Epidermal melanocyte (primary cell): ENCODE measurements at regions not wholly inside any gene's neighbourhood (a gene's known extent, or its start where the extent isn't known, plus 50 kb on each side); places are given as distances from the start of the nearest gene placed in this dataset.

Source experiments
- DNase-seq: peaks from one replicate; pipeline ENCODE4 v3.0.0; 2011; ENCODE audit warnings: low spot score; ENCODE audit not compliant: insufficient read length

DNA sequence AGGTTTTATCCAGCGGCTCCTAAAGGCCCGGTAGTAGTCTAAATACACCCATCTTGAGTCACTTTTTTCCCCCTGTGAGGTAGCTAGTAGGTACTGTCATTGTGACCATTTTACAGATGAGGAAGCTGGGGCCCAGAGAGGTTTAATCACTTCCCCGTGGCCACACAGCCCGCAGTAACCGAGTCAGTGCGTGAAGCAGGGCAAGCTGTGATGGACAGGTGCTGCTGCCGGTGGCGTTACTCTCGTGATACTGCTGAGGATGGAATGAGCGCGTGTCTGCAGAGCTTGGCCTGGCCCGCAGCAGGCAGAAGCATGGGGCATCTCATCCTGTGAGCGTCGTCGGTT, 226.3 kb upstream of the CIBAR2 start:
- DNase-seq = no peak

DNA sequence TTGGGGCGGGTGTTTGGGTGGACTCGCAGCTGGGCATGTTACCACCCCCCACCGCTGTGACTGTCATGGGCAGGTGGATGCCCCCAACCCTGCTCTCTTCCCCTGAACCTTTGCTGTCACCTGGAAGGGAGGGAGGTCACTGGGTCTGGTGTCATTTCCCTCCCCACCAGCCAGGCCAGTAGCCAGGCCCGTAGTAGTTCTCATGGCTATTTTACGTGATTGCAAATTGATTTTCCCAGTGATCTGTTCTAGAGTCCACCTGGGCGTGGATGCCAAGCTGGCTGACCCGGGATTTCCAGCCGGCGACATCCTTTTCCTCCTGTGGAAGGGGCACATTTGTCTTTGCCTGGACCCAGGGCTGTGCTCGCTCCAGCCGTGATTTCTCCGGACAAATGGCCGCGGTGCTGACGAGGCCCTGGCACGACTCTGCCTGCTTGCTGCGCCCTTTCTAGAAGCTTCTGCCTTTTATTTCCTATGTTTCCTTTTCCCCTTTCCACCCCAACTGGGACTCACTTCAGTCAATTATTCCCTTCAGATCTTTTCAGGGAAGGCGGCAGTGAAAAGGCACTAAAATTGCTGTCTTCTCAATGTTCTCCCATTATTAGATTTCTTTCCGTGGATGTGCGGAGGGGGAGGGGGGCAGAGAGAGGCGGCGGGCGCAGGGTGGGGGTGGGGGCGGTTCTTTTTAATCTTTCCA, 226.9 kb upstream of the CIBAR2 start:
- DNase-seq = no peak

DNA sequence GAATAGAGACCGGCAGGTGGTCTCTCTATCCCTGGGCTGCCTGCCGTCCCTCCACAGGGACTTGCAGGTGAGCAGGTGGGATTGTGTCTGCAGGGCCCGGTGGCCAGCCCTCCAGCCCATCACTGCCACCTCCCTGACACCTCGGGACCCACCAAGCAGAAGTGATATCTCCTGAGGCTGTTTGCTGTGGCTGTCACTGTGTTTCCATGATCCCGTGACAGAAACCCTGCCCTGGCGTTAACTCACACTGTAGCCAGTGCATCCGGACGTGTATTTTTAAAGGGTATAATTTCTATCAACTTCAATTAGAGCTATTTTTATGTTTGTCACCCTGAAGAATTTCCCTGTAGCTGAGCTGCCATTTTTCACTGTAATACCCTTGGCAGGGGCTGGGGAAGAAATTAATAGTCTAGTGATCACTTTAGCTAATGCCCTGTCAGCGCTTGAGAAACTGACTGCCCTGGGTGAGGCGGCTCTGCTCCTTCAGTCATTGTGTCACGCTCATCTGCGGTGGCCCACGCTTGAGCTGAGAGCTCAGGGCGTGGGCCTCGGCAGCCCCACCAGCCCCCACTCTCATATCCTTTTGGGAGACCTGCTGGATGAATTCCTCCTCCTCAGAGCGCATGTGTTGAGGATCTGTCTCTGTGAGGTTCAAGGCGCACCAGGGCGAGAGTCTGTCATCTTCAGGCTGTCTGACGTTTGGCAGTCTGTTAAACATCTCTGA, 229.9 kb upstream of the CIBAR2 start:
- no peak for DNase-seq

DNA sequence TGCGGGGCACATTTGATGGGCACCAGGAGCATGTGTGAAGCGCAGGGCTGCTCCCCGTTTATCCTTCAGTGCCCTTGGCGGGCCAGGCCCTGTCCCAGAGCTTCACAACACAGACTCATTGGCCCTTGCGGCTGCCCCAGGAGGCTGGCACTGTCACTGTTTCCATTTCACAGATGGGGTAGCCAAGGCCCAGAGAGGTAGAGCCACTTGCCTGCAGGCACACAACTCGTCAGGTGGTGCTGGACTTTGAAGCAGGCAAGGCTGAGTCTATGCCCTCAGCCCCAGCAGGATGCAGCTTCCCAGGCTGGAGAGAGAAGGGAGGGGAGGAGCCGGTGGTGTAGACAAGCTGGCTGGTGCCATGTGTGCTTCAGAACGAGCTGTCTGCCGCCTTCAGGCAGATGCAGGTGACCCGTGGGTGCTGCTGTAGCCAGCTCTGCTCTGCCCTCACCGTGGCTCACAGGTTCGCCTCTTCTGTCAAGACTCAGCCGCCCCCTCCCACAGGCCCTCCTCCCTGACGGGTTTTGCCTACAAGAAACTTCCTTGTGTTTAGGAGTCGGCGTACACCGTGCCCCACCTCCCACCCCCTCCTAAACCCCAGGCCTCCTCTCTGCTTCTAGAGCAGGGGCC, 232.3 kb upstream of the CIBAR2 start:
- DNase-seq = no peak

DNA sequence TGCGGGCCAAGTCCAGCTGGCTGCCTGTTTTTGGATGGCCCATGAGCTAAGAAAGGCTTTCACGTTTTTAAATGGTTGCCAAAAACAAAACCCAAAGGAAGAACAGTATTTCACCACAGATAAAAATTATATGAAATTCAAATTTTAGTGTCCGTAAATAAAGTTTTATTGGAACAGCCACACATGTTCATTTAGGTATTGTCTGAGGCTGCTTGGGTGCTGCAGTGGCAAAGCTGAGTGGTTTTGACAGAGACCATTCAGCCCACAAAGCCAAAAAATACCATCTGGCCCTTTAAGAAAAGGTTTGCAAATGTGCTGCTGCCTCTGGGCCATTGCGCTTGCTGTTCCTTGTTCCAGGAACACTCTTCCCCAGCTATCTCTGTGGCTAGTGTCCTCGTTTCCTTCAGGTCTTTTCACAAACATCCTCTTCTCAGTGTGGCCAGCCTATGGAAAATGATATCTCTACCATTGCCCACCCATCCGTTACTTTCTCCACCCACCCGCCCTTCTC, 232.9 kb upstream of the CIBAR2 start:
- DNase-seq = no peak

DNA sequence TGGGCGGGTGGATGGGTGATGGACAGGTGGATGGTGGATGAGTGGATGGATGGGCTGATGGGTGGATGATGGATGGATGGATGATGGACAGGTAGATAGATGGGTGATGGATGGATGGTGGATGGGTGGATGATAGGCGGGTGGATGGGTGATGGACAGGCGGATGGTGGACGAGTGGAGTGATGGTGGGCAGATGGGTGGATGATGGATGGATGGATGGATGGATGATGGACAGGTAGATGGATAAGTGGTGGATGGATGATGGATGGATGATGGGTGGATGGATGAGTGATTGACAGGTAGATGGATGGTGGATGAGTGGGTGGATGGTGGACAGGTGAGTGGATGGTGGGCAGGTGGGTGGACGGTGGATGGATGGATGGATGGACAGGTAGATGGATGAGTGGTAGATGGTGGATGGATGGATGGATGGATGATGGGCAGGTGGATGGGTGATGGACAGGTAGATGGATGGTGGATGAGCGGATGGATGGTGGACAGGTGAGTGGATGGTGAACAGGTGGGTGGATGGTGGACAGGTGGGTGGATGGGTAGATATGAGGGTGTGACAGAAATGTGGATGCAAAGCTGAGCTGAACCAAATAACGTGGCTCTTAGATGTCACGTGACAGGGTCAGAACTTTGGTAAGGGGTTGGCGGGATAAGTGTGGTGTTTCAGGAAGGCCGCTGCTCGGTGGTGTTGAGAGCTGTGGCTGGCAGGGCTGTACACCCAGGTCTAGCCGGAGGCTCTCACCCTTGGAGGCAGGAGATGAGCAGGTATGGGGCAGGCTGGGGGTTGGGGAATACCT, 234.3 kb upstream of the CIBAR2 start:
- DNase-seq = no peak

DNA sequence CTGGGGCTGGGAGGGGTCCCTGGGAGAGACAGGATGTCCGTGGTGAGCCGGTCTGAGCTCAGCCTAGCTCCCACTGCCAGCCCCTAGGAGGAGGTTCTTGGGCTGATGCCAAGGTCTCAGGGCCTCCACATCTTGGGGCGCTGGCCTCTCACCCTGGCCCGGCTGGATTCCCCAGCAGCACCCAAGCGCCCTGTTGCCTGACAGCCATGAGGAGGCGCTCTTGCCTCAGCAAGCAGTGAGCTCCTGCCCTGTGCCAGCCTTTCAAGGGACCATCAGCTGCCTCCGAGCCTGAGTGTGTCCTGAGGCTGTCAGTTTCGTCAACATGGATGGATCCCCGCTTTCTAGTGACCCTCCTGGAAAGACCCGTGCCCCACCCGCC, 234.9 kb upstream of the CIBAR2 start:
- no peak for DNase-seq

DNA sequence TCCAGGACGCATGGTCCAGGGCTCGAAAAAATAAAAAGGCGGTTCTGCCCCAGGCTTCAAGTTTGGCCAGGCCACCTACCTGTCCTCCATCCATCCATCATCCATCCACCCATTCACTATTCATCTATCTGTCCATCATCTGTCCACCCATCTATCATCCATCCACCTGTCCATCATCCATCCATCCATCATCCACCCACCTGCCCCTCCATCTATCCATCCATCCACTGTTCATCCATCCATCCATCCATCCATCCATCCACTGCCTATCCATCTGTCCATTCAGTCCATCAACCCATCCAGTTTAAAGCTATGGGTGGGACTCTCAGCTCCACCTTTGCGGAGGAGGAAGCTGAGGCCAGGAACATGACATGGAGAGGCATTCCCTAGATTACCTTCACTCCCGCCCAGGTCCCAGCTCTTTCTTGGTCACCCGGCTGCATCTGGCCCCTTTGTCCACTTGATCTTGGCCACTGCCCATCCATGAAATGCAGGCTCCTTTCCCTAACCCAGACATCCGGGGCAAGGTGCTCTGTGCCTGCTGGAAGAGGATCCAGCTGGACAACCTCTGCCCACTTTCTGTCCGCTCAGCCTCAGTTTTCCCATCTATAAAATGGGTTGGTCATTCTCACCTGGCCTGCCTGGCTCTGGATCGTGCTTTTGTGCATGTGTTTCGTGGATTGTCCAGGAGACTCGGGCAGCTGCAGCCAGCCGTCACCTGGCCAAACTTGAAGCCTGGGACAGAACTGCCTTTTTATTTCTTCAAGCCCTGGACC, 236.0 kb upstream of the CIBAR2 start:
- DNase-seq = no peak

DNA sequence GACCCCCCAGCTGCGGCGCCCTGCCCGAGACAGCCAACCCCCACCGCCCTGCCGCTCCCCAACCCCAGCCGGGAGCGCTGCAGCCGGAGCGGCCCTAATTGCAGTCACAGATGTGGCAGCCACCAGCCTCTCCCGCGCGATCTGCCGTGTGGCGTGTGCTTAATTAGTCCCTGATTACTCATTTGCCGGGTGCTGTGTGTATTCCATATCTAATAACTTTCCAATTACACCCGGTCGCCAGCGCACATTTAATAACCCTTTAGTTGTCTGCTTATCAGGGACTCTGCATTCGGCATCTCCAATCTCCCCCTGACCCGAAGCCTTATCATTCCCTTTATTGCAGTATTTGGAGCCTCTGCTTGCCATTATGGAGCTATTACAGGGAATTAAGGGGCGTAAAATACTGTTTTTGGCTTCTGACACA, 236.7 kb upstream of the CIBAR2 start:
- DNase-seq = no peak

DNA sequence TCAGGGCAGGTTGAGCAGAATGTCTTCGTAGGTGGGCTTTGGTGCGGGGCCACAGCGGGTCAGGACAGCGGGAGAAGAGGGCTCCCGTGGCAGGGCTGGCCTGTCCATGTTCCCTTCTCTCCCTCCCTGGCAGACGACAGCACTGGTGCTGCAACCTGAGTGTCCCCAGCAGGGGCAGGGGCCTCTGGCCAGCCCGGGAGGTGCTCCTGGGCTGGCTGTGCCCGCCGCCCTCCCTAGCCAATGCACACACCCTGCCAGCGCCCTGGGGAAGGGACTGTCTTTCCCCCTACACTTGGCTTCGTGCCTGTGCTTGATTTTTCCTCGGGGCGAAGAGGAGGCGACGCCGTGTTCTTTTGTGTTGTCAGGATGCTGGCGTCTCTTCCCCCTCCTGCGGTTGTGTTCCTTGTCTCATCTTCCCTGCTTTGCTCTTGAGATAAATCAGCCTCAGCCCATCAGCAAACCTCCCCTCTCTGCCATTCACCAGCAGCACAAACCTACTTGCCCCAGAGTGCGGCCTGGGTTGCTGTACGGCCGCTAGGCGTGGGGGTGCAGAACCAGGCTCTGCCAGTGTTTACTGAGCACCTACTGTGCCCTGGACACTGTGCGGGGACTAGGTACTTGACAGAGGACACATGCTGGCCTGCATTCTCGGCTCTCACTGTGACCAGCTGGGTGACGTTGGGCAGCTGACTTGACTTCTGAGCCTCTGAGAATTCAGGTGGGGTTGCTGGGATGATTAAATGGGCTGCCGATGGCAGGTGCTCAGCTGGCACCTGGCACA, 237.3 kb upstream of the CIBAR2 start:
- DNase-seq = no peak

DNA sequence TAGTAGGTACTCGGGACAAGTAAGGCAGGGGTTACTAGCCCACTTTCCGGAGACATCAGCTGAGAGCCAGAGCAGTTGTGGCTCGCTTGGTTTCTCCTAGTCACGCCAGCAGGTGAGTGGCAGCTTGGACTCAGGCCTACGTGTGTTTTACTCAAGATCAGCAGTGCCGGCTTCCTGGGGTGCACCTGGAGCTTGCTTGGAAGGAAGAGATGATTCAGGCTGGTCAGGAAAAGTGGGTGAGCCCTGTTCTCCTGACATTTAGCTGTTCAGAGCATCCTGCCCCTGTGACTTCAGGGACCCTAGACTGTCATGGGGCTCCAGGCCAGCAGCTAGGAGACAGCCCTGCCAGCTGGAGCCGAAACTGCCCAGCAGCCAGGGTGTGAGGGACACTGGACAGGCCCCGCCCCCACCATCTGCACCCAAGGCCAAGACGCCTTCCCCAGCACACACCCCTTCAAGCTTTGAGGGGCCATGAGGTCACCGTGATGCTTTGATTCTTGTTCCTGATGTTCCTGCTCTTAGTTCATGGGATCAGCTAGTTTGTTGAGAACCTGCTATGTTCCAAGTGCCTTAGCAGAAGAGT, 238.0 kb upstream of the CIBAR2 start:
- no peak for DNase-seq

DNA sequence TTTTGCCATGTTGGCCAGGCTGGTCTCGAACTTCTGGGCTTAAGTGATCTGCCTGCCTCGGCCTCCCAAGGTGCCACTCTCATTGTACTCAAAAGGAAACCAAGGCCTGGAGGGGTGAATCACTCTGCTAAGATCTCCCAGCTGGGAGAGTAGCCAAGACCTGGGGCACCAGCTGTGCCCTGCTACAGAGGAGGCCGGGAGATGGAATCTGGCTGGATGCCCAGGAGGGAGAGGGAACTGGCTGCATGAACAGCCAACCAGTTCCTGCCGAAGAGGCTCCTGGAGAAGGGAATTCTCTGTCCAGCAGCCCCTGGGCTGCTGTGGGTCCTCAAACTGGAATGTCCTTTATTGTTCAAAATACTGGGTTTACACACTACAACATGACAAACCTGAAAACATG, 238.7 kb upstream of the CIBAR2 start:
- peak; percentile 97 for DNase-seq

DNA sequence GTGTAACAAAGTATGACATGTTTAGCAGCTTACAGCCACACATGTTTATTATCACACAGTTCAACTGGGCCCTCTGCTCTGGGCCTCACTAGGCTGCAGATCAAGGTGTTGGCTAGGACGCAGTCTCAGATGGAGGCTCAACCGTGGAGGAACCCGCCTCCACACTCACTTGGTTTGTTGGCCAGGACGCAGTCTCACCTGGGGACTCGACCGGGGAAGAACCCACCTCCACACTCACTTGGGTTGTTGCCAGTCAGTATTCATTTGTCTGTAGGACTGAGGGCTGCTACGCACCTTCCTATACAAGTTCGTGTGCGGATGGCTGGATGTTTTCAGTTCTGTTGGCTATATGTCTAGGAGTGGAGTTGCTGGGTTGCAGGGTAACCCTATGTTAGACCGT, 240.7 kb upstream of the CIBAR2 start:
- no peak for DNase-seq

DNA sequence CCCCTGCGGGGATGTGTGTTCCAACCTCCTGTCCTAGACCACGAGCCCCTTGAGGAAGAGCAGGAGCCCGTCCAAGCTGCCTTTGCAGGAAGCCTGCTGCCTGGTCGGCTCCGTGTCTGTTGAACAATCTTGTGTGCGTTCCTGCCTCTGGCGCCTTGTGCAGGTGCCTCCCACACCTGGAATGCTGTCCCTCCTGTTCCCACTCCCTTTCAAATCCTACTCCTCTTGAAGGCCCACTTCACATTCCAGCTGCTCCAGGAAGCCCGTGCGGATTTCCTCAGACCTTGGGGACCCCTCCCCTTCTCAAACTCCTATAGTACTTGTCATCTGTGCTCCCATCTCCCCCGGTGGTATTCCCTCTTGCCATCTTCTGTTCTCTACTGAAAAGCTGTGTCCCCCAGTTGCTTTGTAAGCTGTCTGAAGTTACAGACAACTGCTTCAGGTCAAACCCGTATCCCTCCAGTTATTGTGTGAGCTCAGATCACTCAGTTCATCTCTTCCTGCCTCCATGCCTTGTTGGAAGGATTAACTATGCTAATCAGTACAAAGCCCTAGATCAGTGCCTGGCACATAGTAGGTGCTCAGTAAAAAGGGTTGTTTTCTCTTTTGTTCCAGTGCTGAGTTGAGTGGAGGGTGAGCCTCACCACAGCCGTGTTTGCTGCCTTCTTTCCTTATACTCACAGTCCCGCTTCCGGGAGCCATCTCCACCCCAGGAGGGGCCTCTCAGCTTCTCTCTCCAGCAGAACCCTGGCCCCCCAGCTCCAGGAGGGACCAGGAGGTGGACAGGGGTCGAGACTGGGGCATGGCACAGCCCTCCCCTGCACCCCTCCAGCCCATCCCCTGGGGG, 241.8 kb upstream of the CIBAR2 start:
- no peak for DNase-seq

DNA sequence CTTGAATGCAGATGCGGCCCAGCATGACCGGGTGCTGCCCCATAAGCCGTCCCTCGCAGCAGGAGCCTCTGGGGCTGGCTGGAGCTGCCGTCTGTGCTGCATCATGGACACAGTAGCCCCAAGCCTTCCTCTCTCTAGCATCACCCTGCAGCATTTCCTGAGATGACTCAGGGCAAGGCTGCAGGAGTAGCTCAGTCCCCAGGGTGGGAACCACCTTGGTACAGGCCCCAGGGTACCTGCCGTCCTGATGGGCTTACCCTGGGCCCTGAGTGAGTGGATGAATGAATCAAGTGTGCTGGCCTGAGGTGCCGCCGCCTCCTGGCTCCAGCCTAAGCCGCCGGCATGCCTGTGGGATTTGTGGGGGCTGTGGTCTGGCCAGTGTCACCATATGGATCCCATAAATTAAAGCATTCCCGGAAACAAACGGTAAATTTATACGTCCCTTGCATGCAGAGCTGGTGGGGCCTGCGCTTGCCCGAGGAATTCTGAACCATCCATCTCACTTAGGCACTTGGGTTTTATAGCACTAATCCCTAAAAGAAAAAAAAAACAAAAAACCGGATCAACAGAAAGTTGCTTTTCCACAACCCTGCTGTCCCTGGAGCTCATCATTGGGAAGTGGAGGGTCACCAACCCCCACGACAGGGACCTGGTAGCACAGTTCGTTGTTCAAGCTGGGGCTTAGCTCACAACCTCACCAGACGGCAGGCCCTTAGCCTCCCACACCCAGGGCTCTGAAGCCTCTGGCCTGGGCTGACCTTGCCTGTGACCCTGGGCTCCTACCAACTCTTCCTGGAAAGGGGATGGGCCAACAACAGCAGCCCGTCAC, 242.6 kb upstream of the CIBAR2 start:
- no peak for DNase-seq

DNA sequence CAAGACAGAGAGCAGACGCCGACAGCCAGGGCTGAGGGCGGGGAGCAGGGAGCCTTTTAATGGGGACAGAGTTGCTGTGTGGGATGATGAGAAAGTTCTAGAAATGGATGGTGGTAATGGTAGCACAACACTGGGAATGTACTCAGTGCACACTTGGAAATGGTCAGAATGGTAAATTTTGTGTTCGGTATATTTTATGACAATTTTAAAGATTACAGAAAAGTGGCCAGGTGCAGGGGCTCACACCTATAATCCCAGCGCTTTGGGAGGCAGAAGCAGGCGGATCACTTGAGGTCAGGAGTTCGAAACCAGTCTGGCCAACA, 243.2 kb upstream of the CIBAR2 start:
- no peak for DNase-seq

DNA sequence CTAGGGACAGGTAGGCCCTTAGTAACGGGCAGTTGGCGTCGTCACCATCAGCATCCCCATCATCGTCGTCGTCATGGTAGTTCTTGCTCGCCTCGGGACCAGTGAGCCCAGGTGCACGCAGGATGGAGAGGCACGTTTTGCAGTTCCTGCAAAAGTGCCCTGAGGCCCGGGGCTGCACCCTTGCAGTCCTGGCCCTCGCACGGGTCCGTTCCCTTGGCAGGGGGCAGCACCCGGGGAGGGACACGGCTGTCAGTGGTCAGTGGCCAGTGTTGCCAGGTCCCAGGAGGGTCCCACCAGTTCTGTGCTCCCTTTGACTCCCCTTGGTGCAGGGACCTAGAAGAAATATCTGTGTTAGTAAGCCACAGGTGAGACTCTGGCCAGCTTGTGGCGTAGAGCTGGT, 243.9 kb upstream of the CIBAR2 start:
- no peak for DNase-seq

DNA sequence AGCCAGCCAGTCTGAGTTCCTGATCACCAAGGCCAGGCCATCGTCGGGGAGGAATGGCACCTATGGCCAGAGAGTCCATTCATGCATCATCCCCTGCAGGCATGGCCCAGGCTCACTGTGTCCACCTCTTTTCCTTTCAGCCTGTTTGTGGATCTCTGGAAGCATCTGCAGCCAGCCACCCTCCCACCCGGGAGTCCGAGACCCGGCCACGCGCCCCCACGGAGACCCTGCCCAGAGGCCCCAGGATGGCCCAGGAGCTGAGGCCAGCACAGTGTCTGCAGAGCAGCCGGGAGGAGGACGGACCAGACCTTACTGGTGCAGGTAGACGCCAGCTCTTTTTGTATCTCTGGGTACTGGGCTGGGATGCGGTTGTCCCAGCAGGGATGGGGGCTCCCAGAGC, 245.1 kb upstream of the CIBAR2 start:
- DNase-seq = no peak
